ENCODE measurements at regions not wholly inside any gene's neighbourhood (a gene's known extent, or its start where the extent isn't known, plus 50 kb on each side); places are given as distances from the start of the nearest gene placed in this dataset.
"Not testable (repeated sequence)": the region's sequence is repeated elsewhere in the genome, so short reads cannot be mapped to it uniquely, and the experiment has no call there.

DNA sequence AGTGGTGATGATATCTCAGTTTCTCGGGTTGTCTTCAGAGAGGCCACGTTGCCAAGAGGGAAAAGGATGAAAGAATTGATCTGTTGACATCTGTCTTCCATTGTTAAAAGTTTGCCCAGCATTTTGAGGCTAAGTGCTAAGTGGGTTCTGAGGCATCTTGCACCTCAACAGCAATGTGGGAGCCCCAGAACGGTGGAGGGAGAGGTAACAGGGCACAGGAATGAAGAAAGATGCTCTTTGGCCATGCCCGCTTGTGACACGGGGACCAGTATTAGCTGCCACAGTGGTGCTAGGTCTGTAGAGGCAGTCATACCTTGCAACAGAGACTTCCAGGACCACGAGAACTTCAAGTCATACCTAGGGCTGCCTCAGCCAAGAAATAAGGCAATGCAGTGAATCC, 106.6 kb upstream of the NUPR2 start:
- intact Hi-C loops (cut with micrococcal nuclease), result no loop called here

DNA sequence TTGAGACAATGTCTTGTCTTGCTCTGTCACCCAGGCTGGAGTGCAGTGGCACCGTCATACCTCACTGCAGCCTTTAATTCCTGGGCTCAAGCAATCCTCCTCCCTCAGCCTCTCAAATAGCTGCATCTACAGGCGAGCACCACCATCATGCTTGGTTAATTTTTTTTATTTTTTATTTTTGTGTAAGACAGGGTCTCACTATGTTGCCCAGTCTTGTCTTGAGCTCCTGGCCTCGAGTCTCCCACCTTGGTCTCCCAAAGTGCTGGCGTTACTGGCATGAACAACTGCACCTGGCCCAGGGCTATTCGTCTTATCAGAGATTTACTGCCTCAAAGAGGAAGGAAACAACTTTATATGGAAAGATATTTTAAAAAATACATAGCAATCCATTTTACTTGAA, 102.8 kb upstream of the NUPR2 start:
- intact Hi-C loops (cut with micrococcal nuclease), result no loop called here

DNA sequence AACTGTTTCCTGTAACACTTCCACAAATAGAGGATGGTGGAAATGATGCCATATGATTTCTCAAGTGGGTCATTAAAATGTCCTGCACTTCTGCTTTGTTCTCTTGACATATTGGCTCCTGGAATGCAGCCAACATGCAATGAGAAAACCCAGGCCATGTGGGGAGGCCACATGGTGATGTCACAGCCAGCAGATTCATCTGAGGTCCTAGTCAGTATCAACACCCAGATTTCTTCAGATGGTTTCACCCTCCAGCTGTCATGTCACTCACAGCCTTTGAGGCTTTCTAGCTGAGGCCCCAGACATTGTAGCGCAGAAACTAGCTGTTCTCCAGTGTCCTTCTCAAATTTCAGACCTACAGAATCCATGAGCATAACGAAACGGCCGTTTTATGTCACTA, 102.3 kb upstream of the NUPR2 start:
- intact Hi-C loops (cut with micrococcal nuclease), result no loop called here

DNA sequence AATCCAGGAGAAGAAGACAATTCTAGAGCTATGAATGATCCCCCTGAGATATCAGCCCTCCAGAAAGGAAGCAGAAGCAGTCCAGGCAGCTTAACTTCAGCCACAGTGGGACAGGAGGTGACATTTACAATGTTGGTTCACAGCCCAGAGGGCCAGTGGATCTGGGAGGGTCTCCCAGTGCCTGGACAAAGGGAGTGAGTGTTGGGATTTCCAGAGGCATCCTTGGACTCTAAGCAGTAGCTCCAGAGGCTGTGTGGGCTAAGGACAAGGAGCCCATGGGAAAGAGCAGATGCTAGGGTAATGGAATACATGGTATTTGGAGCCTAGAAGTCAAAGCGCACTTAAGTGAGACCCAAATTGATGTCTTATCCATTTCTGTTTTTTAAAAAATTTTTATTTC, 97.4 kb upstream of the NUPR2 start:
- intact Hi-C loops (cut with micrococcal nuclease), result no loop called here

DNA sequence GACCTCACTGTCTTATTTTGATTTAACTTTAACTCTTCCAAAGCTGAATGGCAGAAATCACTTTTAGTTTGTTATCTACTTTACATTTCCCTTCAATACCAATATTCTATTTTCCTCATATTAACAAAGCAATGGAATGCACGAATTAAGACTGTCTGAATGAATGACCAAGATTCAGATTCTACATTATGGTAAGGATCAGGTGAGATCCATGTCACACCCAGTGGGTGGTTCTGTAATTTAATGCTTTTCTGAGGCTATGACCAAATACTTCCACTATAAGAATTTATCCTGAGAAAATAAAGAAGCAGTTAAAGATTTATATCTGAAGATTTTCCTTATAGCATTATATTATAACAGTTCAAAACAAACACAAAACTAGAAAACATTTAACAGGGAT, 90.2 kb upstream of the NUPR2 start:
- intact Hi-C loops (cut with micrococcal nuclease), result loop anchor here (5.0 kb wide), 6 partner anchors 254 to 1449 kb away; partner anchors contain the start of genes LANCL2, MRPS17, SEC61G and ZNF713

DNA sequence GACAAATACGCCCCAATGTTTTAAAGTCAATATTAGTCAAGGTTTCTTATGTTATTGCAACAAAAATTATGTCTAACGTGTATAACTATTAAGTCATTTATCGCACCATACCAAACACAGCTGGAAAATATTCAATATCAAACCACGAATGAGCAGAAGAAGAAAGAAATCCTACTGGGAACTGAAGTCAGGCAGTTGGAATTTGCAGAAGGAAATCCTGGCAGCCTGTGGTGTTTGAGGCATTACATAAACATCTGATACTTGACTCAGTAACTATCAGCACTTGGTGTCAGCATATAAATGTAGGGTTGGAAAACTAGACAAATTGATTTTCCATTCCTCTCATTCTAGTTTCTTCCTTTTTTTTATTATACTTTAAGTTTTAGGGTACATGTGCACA, 83.4 kb upstream of the NUPR2 start:
- intact Hi-C loops (cut with micrococcal nuclease), result no loop called here

DNA sequence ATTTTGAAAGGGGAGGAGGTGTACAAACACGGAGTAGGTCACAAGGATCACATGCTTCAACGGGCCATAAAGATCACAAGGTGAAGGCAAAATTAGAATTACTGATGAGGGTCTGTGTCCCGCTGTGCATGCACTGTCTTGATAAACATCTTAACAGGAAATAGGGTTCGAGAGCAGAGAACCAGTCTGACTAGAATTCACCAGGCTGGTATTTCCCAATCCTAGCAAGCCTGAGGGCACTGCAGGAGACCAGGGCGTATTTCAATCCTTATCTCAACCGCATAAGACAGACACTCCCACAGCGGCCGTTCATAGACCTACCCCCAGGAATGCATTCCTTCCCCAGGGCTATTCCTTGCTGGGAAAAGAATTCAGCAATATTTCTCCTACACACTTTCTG, 80.0 kb upstream of the NUPR2 start:
- intact Hi-C loops (cut with micrococcal nuclease), result not testable (repeated sequence)

DNA sequence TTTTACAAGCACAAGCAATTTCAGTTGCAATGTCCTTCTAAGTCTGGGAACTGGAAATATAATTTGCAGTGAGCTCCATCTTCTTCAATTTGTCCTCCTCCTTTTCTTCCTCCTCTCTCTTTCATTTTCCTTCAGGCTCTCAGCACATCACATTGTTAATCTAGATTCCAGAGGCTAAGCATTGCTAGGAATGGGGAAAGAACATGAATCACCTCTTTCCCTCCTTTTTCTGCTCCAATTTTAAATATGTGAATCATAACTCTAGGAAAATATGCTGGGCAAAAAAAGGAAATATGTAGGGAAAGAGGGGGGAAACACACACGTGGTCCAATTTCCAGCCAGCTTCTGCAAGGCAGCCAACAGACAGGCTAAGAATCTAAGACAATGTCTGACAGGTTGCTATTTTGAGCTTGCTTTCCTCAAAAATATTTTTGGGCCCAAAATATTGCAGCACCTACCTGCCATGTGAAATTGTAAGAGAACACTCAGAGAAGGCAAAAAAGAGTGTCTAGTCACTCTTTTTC, 72.7 kb upstream of the NUPR2 start:
- intact Hi-C loops (cut with micrococcal nuclease), result no loop called here

DNA sequence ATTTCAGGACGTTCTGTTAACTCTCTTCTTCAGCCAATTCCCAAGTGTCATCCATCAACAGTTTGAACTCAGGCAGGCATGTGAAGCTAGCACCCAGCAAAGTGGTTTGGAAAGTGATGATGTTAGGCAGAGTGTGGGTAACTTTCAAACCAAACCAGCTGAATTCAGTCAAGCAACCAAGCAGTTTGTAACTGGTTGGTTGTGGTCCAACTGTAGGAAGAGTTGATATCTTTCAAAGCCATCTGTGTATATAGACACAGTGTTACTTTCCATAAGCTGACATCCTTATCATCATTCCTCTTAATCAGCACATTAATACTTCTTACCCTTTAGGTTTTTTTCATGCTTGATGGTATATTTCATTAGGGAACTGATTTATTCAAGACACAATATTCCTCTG, 72.2 kb upstream of the NUPR2 start:
- intact Hi-C loops (cut with micrococcal nuclease), result no loop called here

DNA sequence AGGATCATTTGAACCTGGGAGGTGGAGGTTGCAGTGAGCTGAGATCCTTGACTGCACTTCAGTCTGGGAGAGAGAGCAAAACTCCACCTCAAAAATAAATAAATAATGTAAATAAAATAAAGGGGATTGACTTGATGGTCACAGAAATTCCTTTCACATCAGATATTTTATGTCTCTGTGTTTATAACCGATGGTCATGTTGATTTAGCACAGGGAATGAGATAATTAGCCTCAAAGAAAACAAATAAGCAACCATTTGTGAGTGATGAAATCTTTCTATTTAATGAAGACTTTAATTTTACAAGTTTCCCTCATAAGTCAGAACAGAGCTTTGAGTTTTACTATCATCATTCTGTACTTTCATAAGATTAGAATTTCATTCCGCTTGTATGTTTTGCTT, 64.8 kb upstream of the NUPR2 start:
- intact Hi-C loops (cut with micrococcal nuclease), result no loop called here

DNA sequence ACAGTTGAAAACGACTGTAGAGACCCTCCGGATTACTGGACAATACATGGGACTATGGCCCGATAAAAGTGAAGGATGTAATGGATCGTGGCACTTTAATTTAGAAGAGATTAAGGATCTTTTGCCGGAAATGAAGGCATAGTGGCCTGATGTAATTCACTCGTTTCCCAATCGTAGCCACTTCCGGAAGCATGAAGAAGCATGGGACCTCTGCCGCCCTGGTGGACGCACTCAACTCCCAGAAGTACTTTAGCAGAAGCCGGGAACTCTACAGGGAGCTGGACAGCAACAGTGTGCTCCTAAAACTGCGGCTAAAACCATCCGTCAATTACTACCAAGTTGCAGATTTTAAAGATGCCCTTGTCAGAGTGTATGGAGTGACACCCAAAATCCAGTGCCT, 59.6 kb upstream of the NUPR2 start:
- intact Hi-C loops (cut with micrococcal nuclease), result no loop called here

DNA sequence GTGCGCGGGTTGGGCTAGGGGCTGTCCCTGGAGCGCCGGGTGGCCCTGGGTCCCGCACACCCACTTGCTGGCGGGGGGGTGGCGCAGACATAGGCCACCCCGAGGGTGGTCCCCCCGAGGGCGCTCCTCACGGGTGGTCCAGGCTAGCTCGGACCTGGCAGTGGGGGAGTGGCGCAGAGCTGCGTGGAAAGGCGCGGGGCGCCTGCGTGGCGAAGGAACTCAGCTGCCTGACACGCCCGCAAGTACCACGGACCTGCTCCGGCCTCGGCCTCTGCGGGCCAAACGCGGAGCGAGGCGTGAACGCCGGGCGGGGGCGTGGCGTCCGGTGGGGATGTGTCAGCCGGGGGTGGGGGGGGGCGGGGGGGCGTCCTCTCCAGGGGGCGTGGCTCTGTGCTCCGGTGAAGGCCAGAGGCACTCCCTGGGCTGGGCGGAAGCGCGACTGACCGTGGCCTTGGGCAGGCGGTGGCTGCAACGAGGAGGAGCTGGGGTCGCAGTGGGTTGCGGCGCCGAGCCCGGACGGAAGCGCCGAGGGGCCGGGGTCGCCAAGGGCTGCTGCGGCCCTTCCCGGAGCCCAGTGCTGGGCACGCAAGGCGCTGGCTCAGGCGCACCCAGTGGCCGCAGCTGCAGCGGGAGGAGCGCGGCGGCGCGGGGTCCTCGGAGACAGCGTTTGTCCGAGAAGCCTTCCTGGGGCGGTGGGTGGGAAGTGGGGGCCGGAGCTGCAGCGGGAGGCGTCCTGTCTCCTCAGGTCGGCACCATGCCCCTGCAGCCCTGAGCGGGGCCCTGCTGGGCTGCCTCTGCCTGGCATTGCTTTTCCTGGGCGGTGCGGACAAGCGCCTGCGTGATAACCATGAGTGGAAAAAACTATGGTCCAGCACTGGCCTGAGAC, 58.9 kb upstream of the NUPR2 start:
- intact Hi-C loops (cut with micrococcal nuclease), result no loop called here

DNA sequence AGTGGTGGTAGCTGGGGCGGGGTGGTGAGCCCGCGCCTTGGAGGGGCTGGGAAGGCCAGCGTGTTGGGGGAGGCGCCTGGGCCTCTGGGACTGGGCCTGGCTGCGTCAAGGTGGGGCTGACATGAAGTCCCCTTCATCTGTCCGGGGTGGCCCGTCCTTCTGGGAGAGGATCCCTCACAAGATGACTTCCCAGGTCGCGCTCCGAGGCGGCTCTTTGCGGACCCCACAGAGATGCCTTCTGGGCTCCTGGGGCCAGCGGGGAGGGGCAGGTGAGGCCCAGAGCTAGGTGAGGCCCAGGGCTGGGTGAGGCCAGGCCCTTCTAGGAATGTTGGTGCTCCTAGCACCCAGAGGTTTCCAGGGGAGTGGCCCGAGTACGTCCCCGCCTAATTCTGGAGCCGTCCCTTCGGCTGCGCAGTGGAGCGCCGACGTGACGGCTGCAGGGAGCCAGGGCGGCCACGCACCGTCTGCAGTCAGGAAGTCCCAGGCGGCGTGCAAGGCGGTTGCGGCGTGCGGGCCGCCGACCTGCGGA, 58.2 kb upstream of the NUPR2 start:
- intact Hi-C loops (cut with micrococcal nuclease), result no loop called here
